GM12865 (cell line): ENCODE measurements at regions not wholly inside any gene's neighbourhood (a gene's known extent, or its start where the extent isn't known, plus 50 kb on each side); places are given as distances from the start of the nearest gene placed in this dataset.

Experiments used
- DNase-seq: peaks from one replicate; pipeline ENCODE4 v3.0.0; 2010; ENCODE audit warnings: low read depth
- H3K4me3 ChIP-seq: 2 replicates; pipeline ENCODE4 v1.5.1; 2011; ENCODE audit warnings: mild to moderate bottlenecking, low read depth, low read length, control low read depth
- CTCF ChIP-seq: IDR thresholded peaks from 2 replicates; pipeline ENCODE4 v1.5.1; 2011; ENCODE audit warnings: low read length, control low read depth, low read depth, inconsistent platforms; ENCODE audit not compliant: insufficient read depth; ENCODE audit errors: missing control alignments

- no peak for DNase-seq
- H3K4me3 ChIP-seq, result no peak overlapping the region
- TF ChIP-seq CTCF, result no peak
Measured at GRCh38 chr13:83274679-83275078, 607.6 kb downstream of the SLITRK1 start.

DNA sequence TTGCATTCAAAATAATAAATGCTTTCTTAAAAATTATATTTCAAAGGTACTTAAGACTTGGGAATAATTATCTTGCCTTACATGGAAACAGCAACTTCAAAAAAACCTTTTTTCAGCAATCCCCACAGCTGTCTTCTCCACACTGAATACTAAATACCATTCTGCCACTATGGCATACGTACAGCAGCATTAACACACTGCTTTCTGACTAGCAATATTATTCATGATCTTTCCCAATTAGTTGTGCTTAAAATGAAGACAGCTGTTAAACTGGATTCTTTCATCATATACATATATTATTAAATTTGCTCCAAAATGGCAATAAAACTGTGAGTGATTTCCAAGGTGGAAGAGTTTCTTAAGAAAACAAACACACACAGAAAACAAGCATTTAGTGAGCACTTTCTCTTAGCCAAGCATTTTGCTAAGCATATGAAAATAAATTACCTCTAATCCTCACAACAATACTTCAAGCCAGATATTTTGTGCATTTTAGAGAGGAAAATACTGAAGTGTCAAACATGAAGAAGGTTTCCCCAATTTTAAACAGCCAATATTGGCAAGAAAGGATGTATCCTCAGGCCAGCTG is 609.5 kb downstream of the SLITRK1 start:
- no peak for TF ChIP-seq CTCF
- no peak overlapping the region for H3K4me3 ChIP-seq
- no peak for DNase-seq

DNA sequence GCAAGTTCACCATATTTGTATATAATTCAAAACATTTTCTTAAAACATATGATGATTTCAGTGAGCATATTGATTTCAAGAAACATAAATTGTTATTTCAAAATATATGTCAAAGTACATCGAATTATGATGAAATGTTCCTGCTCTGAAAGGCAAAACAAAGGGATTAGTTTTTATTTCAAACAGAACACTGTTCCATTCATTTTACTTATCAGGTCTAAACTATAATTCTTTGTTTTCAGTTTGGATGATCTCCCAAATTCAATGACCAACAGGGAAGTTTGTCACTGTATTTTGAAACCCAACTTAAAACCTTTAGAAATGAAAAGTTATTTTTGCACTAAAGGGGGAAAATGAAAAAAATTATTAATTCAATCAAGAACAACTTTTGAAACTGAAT is 610.2 kb downstream of the SLITRK1 start:
- DNase-seq, result no peak
- no peak overlapping the region for H3K4me3 ChIP-seq
- no peak for TF ChIP-seq CTCF

DNA sequence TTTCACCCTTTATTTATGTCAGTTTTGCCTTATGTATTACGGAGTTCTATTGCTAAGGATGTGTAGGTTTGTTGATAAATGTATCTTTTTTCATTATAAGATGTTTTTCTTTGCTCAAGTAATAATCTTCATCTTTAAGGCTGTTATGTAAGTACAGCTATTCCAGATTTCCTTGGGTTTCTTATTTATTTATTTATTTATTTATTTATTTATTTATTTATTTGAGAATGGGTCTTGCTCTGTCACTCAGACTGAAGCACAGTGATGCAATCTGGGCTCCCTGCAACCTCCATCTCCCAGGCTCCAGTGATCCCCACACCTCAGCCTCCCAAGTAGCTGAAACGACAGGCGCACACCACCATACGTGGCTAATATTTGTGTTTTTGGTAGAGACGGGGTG is 617.0 kb downstream of the SLITRK1 start:
- no peak for TF ChIP-seq CTCF
- DNase-seq, result no peak
- no peak overlapping the region for H3K4me3 ChIP-seq

GRCh38 chr13:83248751-83249150 is 633.5 kb downstream of the SLITRK1 start:
- TF ChIP-seq CTCF, result no peak
- no peak overlapping the region for H3K4me3 ChIP-seq
- no peak for DNase-seq

DNA sequence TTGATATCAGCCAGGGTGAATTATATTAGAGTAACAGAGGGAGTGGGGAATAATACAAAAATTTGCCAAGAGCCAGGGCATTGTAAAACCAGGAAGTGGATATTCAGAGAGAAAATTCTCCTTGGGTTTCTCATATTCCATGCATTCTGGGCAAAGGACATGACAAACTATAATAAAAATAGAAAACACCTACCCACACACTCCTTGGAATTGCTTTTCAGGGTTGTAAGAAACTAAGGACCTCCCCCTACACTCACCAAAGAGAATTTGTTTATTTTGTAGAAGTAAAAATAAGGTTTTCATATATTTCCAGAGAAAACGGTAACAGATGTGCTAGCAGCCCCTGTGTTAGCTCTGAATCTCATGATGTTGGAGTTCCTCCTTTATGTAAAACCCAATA is 649.6 kb downstream of the SLITRK1 start:
- TF ChIP-seq CTCF, result no peak

DNA sequence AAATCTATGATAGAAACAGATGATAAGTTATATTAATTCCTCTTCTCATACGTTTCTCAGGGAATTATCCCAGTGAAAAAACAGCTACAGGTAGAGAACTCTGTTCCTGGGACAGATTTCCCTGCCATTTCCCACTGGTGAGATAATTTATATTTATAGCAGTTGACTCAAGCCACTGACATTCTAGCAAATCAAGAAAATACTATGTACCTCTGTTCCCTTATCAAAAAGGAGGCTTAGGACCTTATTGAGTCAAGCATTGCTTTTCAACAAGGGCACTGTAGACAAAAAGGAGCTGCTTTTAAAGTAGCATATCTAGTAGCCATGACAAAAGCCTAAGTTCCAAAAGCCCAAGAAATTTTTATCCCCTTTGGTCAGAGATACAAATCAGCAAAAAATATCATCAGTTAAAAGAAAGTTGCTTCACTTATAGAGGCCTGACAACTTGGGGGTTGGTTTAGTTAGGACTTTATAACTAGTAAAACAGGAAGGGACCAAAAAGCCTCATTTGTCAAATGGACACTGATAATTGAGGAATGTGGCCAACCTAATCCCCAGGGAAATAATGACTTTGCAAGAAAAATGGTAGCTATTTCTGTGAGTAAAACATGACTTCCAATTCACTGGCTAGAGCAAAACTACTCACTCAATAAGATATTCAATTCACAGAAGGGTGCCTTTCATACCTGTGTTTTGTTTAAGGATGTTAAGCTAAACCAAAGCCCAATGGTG is 652.5 kb downstream of the SLITRK1 start:
- TF ChIP-seq CTCF, result no peak
- no peak for DNase-seq
- H3K4me3 ChIP-seq, result no peak overlapping the region

More for the DNA sequence above, 649.6 kb downstream of the SLITRK1 start:
- no peak overlapping the region for H3K4me3 ChIP-seq
- DNase-seq, result no peak
